Gastroesophageal sphincter (tissue), 3 donors: ENCODE measurements at regions not wholly inside any gene's neighbourhood (a gene's known extent, or its start where the extent isn't known, plus 50 kb on each side); places are given as distances from the start of the nearest gene placed in this dataset.

Experiments
- CTCF ChIP-seq, 4 experiments: fragments of 200-600 bp in 2 of 4; fragments of 450-650 bp in 2 of 4; sonication (generic) in 1 of 4; IDR thresholded peaks; one replicate each; pipeline ENCODE4 v1.5.1; 2017 to 2019; ENCODE audit warnings: antibody characterized with exemption in 4 of 4, mild to moderate bottlenecking in 2 of 4, moderate library complexity in 2 of 4
- POLR2AphosphoS5 ChIP-seq: sonication (generic); formaldehyde crosslinking; IDR thresholded peaks from one replicate; pipeline ENCODE4 v1.6.1; 2017; ENCODE audit warnings: antibody characterized with exemption

GRCh38 chrX:97847885-97848679, 964.4 kb downstream of the RPA4 start:
- no peak for TF ChIP-seq CTCF (IDR thresholded peaks at IDR 0.05)
- TF ChIP-seq POLR2AphosphoS5, result no peak
